Activated T-cell treated with anti-CD3 and anti-CD28 coated beads, Interleukin-2, amount 50 U/mL, for 72 hours (primary cell): ENCODE measurements at regions not wholly inside any gene's neighbourhood (a gene's known extent, or its start where the extent isn't known, plus 50 kb on each side); places are given as distances from the start of the nearest gene placed in this dataset.

Source experiments
- ATAC-seq, 2 donors: fragments of 150-1000 bp; cut with Tn5 transposase; replicated peaks in 1 of 2; 2 replicates each; pipeline ENCODE4 v1.10.0; 2021; ENCODE audit warnings: moderate library complexity in 2 of 2, mild to moderate bottlenecking in 1 of 2
- DNase-seq, 2 donors: peaks; one replicate each; pipeline ENCODE4 v3.0.0; 2021 to 2022; ENCODE audit warnings: mixed read lengths in 1 of 2
- H3K27ac Mint-ChIP-seq: one replicate; pipeline ENCODE4 v1.8.0; 2022; ENCODE audit warnings: mild to moderate bottlenecking, moderate library complexity, mixed read lengths
- H3K27me3 Mint-ChIP-seq: one replicate; pipeline ENCODE4 v1.8.0; 2022; ENCODE audit warnings: low read depth, mixed read lengths
- H3K36me3 Mint-ChIP-seq, 2 donors: one replicate each; pipeline ENCODE4 v1.8.0; 2022; ENCODE audit warnings: mixed read lengths in 2 of 2, mild to moderate bottlenecking in 1 of 2; ENCODE audit not compliant: insufficient read depth in 2 of 2
- H3K4me1 Mint-ChIP-seq: one replicate; pipeline ENCODE4 v1.8.0; 2022; ENCODE audit warnings: low read depth, mixed read lengths
- H3K4me3 Mint-ChIP-seq, 2 donors: one replicate each; pipeline ENCODE4 v1.8.0; 2022; ENCODE audit warnings: mild to moderate bottlenecking in 2 of 2, mixed read lengths in 2 of 2, moderate library complexity in 2 of 2
- H3K9me3 Mint-ChIP-seq, 2 donors: one replicate each; pipeline ENCODE4 v1.8.0; 2022; ENCODE audit warnings: mixed read lengths in 2 of 2

GRCh38 chr6:169019727-169020491 is 233.7 kb downstream of the THBS2 start:
- H3K9me3 Mint-ChIP-seq, result peaks cover 12 to 15% of the 10 kb centered on the region in 2 donors
- no peak overlapping the region for H3K4me3 Mint-ChIP-seq
- H3K4me1 Mint-ChIP-seq, result no peaks in the 10 kb centered on the region
- H3K27me3 Mint-ChIP-seq, result peaks cover 22% of the 10 kb centered on the region
- ATAC-seq (no peak), DNase-seq (no peak)
- peaks cover 2 to 8% of the 10 kb centered on the region in 2 donors for H3K36me3 Mint-ChIP-seq
- H3K27ac Mint-ChIP-seq, result no peak overlapping the region

- peaks cover 27% of the 10 kb centered on the region for H3K27me3 Mint-ChIP-seq
Observed at GRCh38 chr6:169019111-169019510, 234.5 kb downstream of the THBS2 start.

GRCh38 chr6:169016758-169017157 is 236.9 kb downstream of the THBS2 start:
- ATAC-seq (no peak), DNase-seq (no peak)
- H3K4me1 Mint-ChIP-seq, result no peaks in the 10 kb centered on the region
- H3K4me3 Mint-ChIP-seq, result no peak overlapping the region
- H3K27me3 Mint-ChIP-seq, result peaks cover 27% of the 10 kb centered on the region
- H3K27ac Mint-ChIP-seq, result no peak overlapping the region
- H3K9me3 Mint-ChIP-seq, result peaks cover 12 to 16% of the 10 kb centered on the region in 2 donors
- peaks cover 2 to 4% of the 10 kb centered on the region in 2 donors for H3K36me3 Mint-ChIP-seq

More at GRCh38 chr6:169019111-169019510, 234.5 kb downstream of the THBS2 start:
- DNase-seq (no peak), ATAC-seq (no peak)
- no peak overlapping the region for H3K27ac Mint-ChIP-seq
- peaks cover 2 to 8% of the 10 kb centered on the region in 2 donors for H3K36me3 Mint-ChIP-seq
- no peaks in the 10 kb centered on the region for H3K4me1 Mint-ChIP-seq
- no peak overlapping the region for H3K4me3 Mint-ChIP-seq
- H3K9me3 Mint-ChIP-seq, result peaks cover 12 to 15% of the 10 kb centered on the region in 2 donors

- no peak overlapping the region for H3K4me3 Mint-ChIP-seq
- peaks cover 12 to 14% of the 10 kb centered on the region in 2 donors for H3K9me3 Mint-ChIP-seq
- peaks cover 2 to 4% of the 10 kb centered on the region in 2 donors for H3K36me3 Mint-ChIP-seq
- no peak overlapping the region for H3K27ac Mint-ChIP-seq
- no peaks in the 10 kb centered on the region for H3K4me1 Mint-ChIP-seq
- peaks cover 17% of the 10 kb centered on the region for H3K27me3 Mint-ChIP-seq
- no peak for ATAC-seq
- DNase-seq, result no peak
Observed at GRCh38 chr6:169014211-169015197, 239.1 kb downstream of the THBS2 start.

- H3K9me3 Mint-ChIP-seq, result peaks cover 0 to 3% of the 10 kb centered on the region in 2 donors
- no peaks in the 10 kb centered on the region for H3K36me3 Mint-ChIP-seq
- ATAC-seq, result no peak
Observed at GRCh38 chr6:169009628-169010027, 244.0 kb downstream of the THBS2 start.

GRCh38 chr6:169008641-169009257 is 244.9 kb downstream of the THBS2 start:
- Mint-ChIP-seq H3K4me3 (no peak overlapping the region), H3K9me3 (peaks cover 0 to 3% of the 10 kb centered on the region in 2 donors), H3K36me3 (no peaks in the 10 kb centered on the region), H3K27ac (no peak overlapping the region), H3K4me1 (no peaks in the 10 kb centered on the region), H3K27me3 (peaks cover 6% of the 10 kb centered on the region)
- no peak for DNase-seq
- ATAC-seq, result no peak

More at GRCh38 chr6:169009628-169010027, 244.0 kb downstream of the THBS2 start:
- DNase-seq, result no peak
- peaks cover 3% of the 10 kb centered on the region for H3K27me3 Mint-ChIP-seq
- H3K4me3 Mint-ChIP-seq, result no peak overlapping the region
- H3K27ac Mint-ChIP-seq, result no peak overlapping the region
- no peaks in the 10 kb centered on the region for H3K4me1 Mint-ChIP-seq

- H3K27me3 Mint-ChIP-seq, result peaks cover 6% of the 10 kb centered on the region
- H3K4me1 Mint-ChIP-seq, result no peaks in the 10 kb centered on the region
- DNase-seq (no peak), ATAC-seq (no peak)
- H3K4me3 Mint-ChIP-seq, result no peak overlapping the region
- no peaks in the 10 kb centered on the region for H3K36me3 Mint-ChIP-seq
- H3K27ac Mint-ChIP-seq, result no peak overlapping the region
- H3K9me3 Mint-ChIP-seq, result peaks cover 0 to 1% of the 10 kb centered on the region in 2 donors
Observed at GRCh38 chr6:169005166-169005565, 248.5 kb downstream of the THBS2 start.

GRCh38 chr6:169000022-169000421 is 253.6 kb downstream of the THBS2 start:
- ATAC-seq (no peak), DNase-seq (no peak)
- Mint-ChIP-seq H3K9me3 (no peaks in the 10 kb centered on the region), H3K27ac (no peak overlapping the region), H3K4me3 (no peak overlapping the region), H3K4me1 (no peaks in the 10 kb centered on the region), H3K36me3 (no peaks in the 10 kb centered on the region), H3K27me3 (peaks cover 6% of the 10 kb centered on the region)

GRCh38 chr6:168999392-168999791 is 254.3 kb downstream of the THBS2 start:
- Mint-ChIP-seq H3K9me3 (no peaks in the 10 kb centered on the region), H3K4me3 (no peak overlapping the region), H3K4me1 (no peaks in the 10 kb centered on the region), H3K36me3 (no peaks in the 10 kb centered on the region), H3K27me3 (peaks cover 5% of the 10 kb centered on the region), H3K27ac (no peak overlapping the region)
- DNase-seq (no peak), ATAC-seq (no peak)

- ATAC-seq, result no peak
- H3K36me3 Mint-ChIP-seq, result no peaks in the 10 kb centered on the region
Observed at GRCh38 chr6:168996356-168996625, 257.4 kb downstream of the THBS2 start.

GRCh38 chr6:168995526-168996355 is 257.9 kb downstream of the THBS2 start:
- no peaks in the 10 kb centered on the region for H3K27me3 Mint-ChIP-seq
- DNase-seq, result no peak
- no peak for ATAC-seq
- H3K4me1 Mint-ChIP-seq, result no peaks in the 10 kb centered on the region
- no peak overlapping the region for H3K27ac Mint-ChIP-seq
- H3K4me3 Mint-ChIP-seq, result no peak overlapping the region
- no peaks in the 10 kb centered on the region for H3K36me3 Mint-ChIP-seq
- H3K9me3 Mint-ChIP-seq, result no peaks in the 10 kb centered on the region

More at GRCh38 chr6:168996356-168996625, 257.4 kb downstream of the THBS2 start:
- no peak for DNase-seq
- Mint-ChIP-seq H3K9me3 (no peaks in the 10 kb centered on the region), H3K27ac (no peak overlapping the region), H3K27me3 (no peaks in the 10 kb centered on the region), H3K4me1 (no peaks in the 10 kb centered on the region), H3K4me3 (no peak overlapping the region)

- H3K9me3 Mint-ChIP-seq, result no peaks in the 10 kb centered on the region
- no peak for DNase-seq
- no peaks in the 10 kb centered on the region for H3K27me3 Mint-ChIP-seq
- no peak overlapping the region for H3K4me3 Mint-ChIP-seq
- no peaks in the 10 kb centered on the region for H3K4me1 Mint-ChIP-seq
- no peak for ATAC-seq
- no peaks in the 10 kb centered on the region for H3K36me3 Mint-ChIP-seq
- no peak overlapping the region for H3K27ac Mint-ChIP-seq
Observed at GRCh38 chr6:168994956-168995355, 258.7 kb downstream of the THBS2 start.
